HCT116 (cell line): ENCODE measurements at regions not wholly inside any gene's neighbourhood (a gene's known extent, or its start where the extent isn't known, plus 50 kb on each side); places are given as distances from the start of the nearest gene placed in this dataset.

Source experiments
- POLR2A ChIP-seq: IDR thresholded peaks from 2 replicates; pipeline ENCODE4 v1.7.0; 2011; ENCODE audit warnings: borderline replicate concordance; ENCODE audit not compliant: insufficient read depth, insufficient read length; ENCODE audit errors: extremely low read depth
- SIN3A ChIP-seq: IDR thresholded peaks from 2 replicates; pipeline ENCODE4 v1.6.1; 2012; ENCODE audit warnings: low read depth
- YY1 ChIP-seq: IDR thresholded peaks from 2 replicates; pipeline ENCODE4 v1.6.1; 2011; ENCODE audit warnings: low read length, low read depth, moderate library complexity, mild to moderate bottlenecking; ENCODE audit not compliant: insufficient replicate concordance; ENCODE audit errors: extremely low read depth
- ZNF274 ChIP-seq: fragments of 200-500 bp; sonication (Bioruptor generic); IDR thresholded peaks from 2 replicates; pipeline ENCODE4 v1.6.1; 2014; ENCODE audit warnings: mild to moderate bottlenecking, low read depth, low read length, inconsistent platforms
- TF ChIP-seq, protein P1 (sequence below): IDR thresholded peaks from 2 replicates; pipeline ENCODE4 v1.6.1; 2012; ENCODE audit warnings: low read depth
- TF ChIP-seq, protein P2 (sequence below), 3 experiments: fragments of 200-600 bp in 1 of 3; sonication (generic) in 1 of 3; IDR thresholded peaks in 2 of 3; conservative IDR thresholded peaks in 1 of 3; 2 replicates each; pipeline ENCODE4 v1.5.1; 2012 to 2017; ENCODE audit warnings: low read depth in 2 of 3, low read length in 2 of 3, antibody characterized with exemption in 1 of 3, borderline replicate concordance in 1 of 3, control low read depth in 1 of 3, mild to moderate bottlenecking in 1 of 3, mixed read lengths in 1 of 3, mixed run types in 1 of 3, moderate library complexity in 1 of 3; ENCODE audit not compliant: insufficient read depth in 1 of 3

DNA sequence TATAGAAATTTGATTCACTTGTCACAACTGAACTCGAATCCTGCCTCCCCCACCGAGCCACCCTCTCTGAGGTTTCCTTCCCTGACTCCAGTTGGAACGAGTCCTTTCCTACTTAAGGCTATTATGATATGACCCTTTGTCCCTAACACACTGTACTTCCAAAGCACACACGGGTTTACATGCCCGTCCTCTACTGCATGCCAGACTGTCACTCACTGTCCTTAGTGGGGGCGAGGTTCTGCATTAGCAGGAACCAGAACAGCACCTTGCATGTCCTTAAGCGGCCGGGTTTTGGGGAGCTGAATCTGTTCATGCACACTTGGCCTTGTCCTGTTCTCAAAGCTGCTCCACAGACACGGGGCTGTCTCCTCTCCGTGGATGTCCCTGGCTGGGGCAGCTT, 164.6 kb upstream of the KCNJ6 start:
- TF ChIP-seq, protein P1, sequence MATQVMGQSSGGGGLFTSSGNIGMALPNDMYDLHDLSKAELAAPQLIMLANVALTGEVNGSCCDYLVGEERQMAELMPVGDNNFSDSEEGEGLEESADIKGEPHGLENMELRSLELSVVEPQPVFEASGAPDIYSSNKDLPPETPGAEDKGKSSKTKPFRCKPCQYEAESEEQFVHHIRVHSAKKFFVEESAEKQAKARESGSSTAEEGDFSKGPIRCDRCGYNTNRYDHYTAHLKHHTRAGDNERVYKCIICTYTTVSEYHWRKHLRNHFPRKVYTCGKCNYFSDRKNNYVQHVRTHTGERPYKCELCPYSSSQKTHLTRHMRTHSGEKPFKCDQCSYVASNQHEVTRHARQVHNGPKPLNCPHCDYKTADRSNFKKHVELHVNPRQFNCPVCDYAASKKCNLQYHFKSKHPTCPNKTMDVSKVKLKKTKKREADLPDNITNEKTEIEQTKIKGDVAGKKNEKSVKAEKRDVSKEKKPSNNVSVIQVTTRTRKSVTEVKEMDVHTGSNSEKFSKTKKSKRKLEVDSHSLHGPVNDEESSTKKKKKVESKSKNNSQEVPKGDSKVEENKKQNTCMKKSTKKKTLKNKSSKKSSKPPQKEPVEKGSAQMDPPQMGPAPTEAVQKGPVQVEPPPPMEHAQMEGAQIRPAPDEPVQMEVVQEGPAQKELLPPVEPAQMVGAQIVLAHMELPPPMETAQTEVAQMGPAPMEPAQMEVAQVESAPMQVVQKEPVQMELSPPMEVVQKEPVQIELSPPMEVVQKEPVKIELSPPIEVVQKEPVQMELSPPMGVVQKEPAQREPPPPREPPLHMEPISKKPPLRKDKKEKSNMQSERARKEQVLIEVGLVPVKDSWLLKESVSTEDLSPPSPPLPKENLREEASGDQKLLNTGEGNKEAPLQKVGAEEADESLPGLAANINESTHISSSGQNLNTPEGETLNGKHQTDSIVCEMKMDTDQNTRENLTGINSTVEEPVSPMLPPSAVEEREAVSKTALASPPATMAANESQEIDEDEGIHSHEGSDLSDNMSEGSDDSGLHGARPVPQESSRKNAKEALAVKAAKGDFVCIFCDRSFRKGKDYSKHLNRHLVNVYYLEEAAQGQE = no peak
- TF ChIP-seq ZNF274 (no peak), YY1 (no peak), POLR2A (no peak), SIN3A (no peak)
- TF ChIP-seq, protein P2, sequence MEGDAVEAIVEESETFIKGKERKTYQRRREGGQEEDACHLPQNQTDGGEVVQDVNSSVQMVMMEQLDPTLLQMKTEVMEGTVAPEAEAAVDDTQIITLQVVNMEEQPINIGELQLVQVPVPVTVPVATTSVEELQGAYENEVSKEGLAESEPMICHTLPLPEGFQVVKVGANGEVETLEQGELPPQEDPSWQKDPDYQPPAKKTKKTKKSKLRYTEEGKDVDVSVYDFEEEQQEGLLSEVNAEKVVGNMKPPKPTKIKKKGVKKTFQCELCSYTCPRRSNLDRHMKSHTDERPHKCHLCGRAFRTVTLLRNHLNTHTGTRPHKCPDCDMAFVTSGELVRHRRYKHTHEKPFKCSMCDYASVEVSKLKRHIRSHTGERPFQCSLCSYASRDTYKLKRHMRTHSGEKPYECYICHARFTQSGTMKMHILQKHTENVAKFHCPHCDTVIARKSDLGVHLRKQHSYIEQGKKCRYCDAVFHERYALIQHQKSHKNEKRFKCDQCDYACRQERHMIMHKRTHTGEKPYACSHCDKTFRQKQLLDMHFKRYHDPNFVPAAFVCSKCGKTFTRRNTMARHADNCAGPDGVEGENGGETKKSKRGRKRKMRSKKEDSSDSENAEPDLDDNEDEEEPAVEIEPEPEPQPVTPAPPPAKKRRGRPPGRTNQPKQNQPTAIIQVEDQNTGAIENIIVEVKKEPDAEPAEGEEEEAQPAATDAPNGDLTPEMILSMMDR (IDR thresholded peaks at IDR 0.05 in 2 of 3, conservative IDR thresholded peaks at IDR 0.05 in 1 of 3; ENCODE audit: borderline replicate concordance in 1 of 3, insufficient read depth in 1 of 3, low read depth in 2 of 3, low read length in 2 of 3) = no peak
